SK-N-SH (cell line): ENCODE measurements at regions not wholly inside any gene's neighbourhood (a gene's known extent, or its start where the extent isn't known, plus 50 kb on each side); places are given as distances from the start of the nearest gene placed in this dataset.

ENCODE experiments used
- CTCF ChIP-seq: fragments of 200-600 bp; sonication (generic); IDR thresholded peaks from 2 replicates; pipeline ENCODE4 v1.6.1; 2017; ENCODE audit warnings: antibody characterized with exemption, mild to moderate bottlenecking, moderate library complexity
- MAX ChIP-seq: IDR thresholded peaks from 2 replicates; pipeline ENCODE4 v1.4.0; 2012; ENCODE audit warnings: low read depth
- MEF2A ChIP-seq: IDR thresholded peaks from 2 replicates; pipeline ENCODE4 v1.4.0; 2012; ENCODE audit warnings: low read depth, borderline replicate concordance
- NFIC ChIP-seq: IDR thresholded peaks from 2 replicates; pipeline ENCODE4 v1.4.0; 2012; ENCODE audit warnings: borderline replicate concordance
- PBX3 ChIP-seq: IDR thresholded peaks from 2 replicates; pipeline ENCODE4; 2012
- POLR2AphosphoS5 ChIP-seq: IDR thresholded peaks from 2 replicates; pipeline ENCODE4 v1.6.1; 2012; ENCODE audit warnings: low read depth, low read length
- RCOR1 ChIP-seq: fragments of 150-350 bp; IDR thresholded peaks from 2 replicates; pipeline ENCODE4 v1.6.1; 2017; ENCODE audit warnings: antibody characterized with exemption, low read length
- REST ChIP-seq: IDR thresholded peaks from 2 replicates; pipeline ENCODE4 v1.6.1; 2012; ENCODE audit warnings: mild to moderate bottlenecking, low read depth, low read length, moderate library complexity
- RFX5 ChIP-seq: IDR thresholded peaks from 2 replicates; pipeline ENCODE4 v1.6.1; 2012; ENCODE audit warnings: mild to moderate bottlenecking, improper control_type of control experiment, low read length
- SIN3A ChIP-seq: IDR thresholded peaks from 2 replicates; pipeline ENCODE4 v1.6.1; 2012; ENCODE audit warnings: low read depth, mild to moderate bottlenecking, low read length, moderate library complexity, borderline replicate concordance
- SMC3 ChIP-seq: IDR thresholded peaks from 2 replicates; pipeline ENCODE4 v1.6.1; 2012; ENCODE audit warnings: low read depth, low read length, improper control_type of control experiment
- YY1 ChIP-seq: IDR thresholded peaks from 2 replicates; pipeline ENCODE4 v1.4.0; 2012; ENCODE audit warnings: low read depth, mild to moderate bottlenecking

DNA sequence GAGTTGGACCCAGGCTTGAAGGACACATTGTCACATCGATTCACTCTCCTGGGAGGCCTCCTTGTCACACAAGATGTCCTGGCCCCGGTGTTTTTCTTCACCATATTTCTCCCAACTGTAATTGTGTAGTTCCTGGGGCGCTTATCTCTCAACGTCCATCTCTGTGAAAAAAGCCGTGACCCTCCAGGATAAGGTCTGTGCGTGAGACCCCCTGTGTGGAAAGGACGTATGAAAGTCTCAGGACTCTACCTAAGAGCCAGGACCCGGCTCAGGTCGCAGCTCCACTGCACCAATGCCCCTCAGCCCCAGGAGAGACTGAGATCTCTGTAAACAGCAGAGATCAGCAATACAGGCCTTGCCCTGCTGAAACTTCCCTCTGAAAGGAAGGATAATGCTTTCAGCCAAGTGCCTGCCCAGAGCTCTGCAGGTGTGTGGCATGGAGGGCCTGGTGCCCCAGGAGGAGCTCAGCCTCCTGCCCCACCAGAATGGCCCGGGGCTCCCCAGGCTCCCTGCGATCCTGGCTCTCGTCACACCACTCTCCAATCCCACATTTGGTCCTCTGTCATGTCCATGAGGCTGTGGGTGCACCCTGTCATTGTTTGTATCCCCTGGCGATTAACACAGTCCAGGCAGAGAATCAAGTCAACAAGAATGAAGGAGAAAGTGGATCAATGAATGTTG, 119.2 kb upstream of the TMEM45B start:
- no peak for TF ChIP-seq CTCF
- no peak for TF ChIP-seq SIN3A
- no peak for TF ChIP-seq MAX
- TF ChIP-seq PBX3: no peak
- no peak for TF ChIP-seq RFX5
- no peak for TF ChIP-seq YY1
- TF ChIP-seq SMC3: no peak
- no peak for TF ChIP-seq REST
- TF ChIP-seq NFIC: no peak
- no peak for TF ChIP-seq POLR2AphosphoS5
- TF ChIP-seq MEF2A: no peak
- TF ChIP-seq RCOR1: no peak
